Left ventricle myocardium inferior (tissue), 1 donor: ENCODE measurements at regions not wholly inside any gene's neighbourhood (a gene's known extent, or its start where the extent isn't known, plus 50 kb on each side); places are given as distances from the start of the nearest gene placed in this dataset.

ENCODE experiments used
- DNase-seq: peaks from one replicate; pipeline ENCODE4 v3.0.0-alpha.2; 2020
- H3K27ac ChIP-seq: fragments of 200-600 bp; replicated peaks from 2 replicates; pipeline ENCODE4 v1.8.0; 2021
- H3K27me3 ChIP-seq: fragments of 200-600 bp; 2 replicates; pipeline ENCODE4 v1.8.0; 2021; ENCODE audit warnings: low read depth
- H3K36me3 ChIP-seq: fragments of 200-600 bp; 2 replicates; pipeline ENCODE4 v1.8.0; 2021
- H3K4me1 ChIP-seq: fragments of 200-600 bp; 2 replicates; pipeline ENCODE4 v1.8.0; 2021
- H3K4me3 ChIP-seq: fragments of 200-600 bp; 2 replicates; pipeline ENCODE4 v1.8.0; 2021; ENCODE audit warnings: mild to moderate bottlenecking, moderate library complexity
- H3K9me3 ChIP-seq: fragments of 200-600 bp; replicated peaks from 2 replicates; pipeline ENCODE4 v1.8.0; 2021
- intact Hi-C: fragments of 100-400 bp; cut with micrococcal nuclease; formaldehyde crosslinking; loops from one replicate; pipeline ENCODE4 v1.11.0; 2022
- TF ChIP-seq, protein P1 (sequence below): fragments of 200-600 bp; IDR thresholded peaks from 2 replicates; pipeline ENCODE4 v1.8.0; 2021; ENCODE audit warnings: antibody characterized with exemption, mild to moderate bottlenecking, borderline replicate concordance
- donor health status: DM: no; HTN: yes; CAD: no; lungs with severe emphysema.

DNA sequence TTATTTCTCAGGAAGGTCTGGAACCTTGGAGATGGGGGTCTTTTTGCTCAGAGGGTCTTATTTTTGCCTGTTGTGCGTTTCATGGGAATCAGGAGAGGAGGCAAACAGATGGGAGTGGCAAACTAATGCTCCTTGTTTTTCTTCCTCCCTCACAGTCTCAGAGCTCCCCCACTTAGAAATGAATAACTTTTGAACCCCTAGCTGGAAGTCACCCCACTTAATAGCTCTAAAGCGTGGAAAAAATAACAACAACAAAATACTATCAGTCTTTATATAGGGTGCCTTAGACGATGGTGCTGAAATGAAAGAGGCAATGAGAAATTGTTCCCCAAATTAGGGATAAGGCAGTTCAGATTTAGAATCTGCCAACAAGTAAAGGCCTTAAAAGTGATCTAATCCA is 76.8 kb upstream of the BDNF start:
- intact Hi-C loops: no loop called here
- H3K4me1 ChIP-seq: no peaks in the 10 kb centered on the region
- TF ChIP-seq, protein P1, sequence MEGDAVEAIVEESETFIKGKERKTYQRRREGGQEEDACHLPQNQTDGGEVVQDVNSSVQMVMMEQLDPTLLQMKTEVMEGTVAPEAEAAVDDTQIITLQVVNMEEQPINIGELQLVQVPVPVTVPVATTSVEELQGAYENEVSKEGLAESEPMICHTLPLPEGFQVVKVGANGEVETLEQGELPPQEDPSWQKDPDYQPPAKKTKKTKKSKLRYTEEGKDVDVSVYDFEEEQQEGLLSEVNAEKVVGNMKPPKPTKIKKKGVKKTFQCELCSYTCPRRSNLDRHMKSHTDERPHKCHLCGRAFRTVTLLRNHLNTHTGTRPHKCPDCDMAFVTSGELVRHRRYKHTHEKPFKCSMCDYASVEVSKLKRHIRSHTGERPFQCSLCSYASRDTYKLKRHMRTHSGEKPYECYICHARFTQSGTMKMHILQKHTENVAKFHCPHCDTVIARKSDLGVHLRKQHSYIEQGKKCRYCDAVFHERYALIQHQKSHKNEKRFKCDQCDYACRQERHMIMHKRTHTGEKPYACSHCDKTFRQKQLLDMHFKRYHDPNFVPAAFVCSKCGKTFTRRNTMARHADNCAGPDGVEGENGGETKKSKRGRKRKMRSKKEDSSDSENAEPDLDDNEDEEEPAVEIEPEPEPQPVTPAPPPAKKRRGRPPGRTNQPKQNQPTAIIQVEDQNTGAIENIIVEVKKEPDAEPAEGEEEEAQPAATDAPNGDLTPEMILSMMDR: no peak
- H3K36me3 ChIP-seq: no peaks in the 10 kb centered on the region
- H3K9me3 ChIP-seq: no peaks in the 10 kb centered on the region
- DNase-seq: no peak
- H3K27me3 ChIP-seq: peaks cover 9% of the 10 kb centered on the region
- no peak overlapping the region for H3K27ac ChIP-seq
- no peak overlapping the region for H3K4me3 ChIP-seq

DNA sequence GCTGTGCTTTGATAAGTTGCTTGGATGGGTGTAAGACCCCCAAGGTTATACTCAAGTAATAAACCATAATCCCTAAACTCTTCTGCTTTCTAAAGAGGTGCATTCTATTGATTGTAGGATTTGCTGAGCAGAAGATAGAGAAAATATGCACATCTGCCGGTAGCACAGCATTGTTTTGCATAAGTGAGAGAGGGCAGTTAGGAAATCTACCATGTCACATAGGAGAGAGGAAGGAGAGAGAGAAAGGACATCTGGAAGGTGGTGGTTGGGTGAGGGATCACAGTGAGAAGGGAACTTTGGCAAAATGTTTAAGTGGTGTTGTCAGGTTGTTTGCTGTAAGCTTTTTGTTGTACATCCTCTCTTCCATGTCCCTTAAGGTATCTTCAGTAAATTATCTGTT is 73.6 kb upstream of the BDNF start:
- no peak for DNase-seq
- Histone ChIP-seq H3K36me3 (no peaks in the 10 kb centered on the region), H3K4me1 (no peaks in the 10 kb centered on the region), H3K9me3 (no peaks in the 10 kb centered on the region), H3K27ac (no peak overlapping the region), H3K4me3 (no peak overlapping the region), H3K27me3 (no peaks in the 10 kb centered on the region)
- TF ChIP-seq, protein P1: no peak
- intact Hi-C loops: no loop called here

DNA sequence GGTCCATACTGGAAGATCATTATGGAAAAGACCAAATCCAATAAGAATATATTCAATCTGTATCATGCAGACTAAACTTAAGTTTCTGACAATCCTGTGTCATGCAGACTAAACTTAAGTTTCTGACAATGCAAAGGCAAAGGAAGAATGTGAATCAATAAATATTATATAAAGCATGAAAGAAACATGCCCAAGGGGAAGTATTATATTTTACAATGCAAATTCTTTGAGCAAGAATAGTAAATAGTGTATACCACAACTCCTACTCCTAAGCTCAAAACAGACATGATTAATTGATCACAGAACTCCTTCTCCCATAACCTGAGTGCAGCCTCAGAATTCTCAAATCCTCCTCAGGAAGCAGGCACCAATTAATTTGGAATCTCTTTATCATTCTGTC is 71.3 kb upstream of the BDNF start:
- intact Hi-C loops: no loop called here
- Histone ChIP-seq H3K27ac (no peak overlapping the region), H3K4me1 (no peaks in the 10 kb centered on the region), H3K27me3 (no peaks in the 10 kb centered on the region), H3K9me3 (no peaks in the 10 kb centered on the region), H3K4me3 (no peak overlapping the region), H3K36me3 (no peaks in the 10 kb centered on the region)
- TF ChIP-seq, protein P1: no peak
- no peak for DNase-seq

DNA sequence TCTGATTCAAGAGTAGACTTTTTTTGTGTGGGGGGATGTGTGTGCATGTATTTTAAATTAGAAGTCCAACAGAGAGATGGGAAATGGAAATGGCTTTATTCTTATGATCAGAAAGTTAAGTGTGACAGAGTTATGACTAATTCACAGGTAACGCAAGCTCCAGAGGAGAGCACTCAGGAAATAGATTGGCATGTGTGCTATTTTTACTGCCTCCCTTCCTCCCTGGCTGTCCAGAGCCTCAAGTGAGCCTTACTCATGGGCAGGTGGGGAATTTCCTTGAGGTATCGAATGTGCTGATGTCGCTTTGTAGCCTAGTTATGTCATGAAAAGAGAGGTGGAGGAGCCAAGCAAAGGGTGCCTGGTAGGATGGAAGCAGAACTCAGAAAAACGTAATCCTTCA is 70.3 kb upstream of the BDNF start:
- Histone ChIP-seq H3K4me1 (no peaks in the 10 kb centered on the region), H3K36me3 (no peaks in the 10 kb centered on the region), H3K27me3 (no peaks in the 10 kb centered on the region), H3K9me3 (no peaks in the 10 kb centered on the region), H3K27ac (no peak overlapping the region), H3K4me3 (no peak overlapping the region)
- TF ChIP-seq, protein P1: no peak
- intact Hi-C loops: no loop called here
- no peak for DNase-seq

DNA sequence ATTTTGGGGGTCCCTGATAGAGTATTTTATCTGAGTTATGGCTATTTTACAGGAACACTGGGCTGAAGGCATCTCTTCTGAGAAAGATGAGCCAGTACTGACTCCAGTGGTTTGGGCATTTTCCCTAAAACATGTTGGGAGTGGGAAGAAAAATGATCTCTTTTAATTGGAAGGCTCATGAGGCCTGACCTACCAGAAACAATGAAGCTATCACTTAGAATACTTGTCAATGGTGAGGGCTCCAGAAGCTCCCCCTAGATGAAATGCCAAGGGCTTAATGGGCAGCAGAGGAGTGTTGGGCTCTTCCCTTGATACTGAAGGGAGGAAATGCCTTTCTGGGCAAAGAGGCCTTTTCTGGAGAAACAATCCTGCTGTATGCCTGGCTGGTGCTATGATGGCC is 63.5 kb upstream of the BDNF start:
- Histone ChIP-seq H3K27ac (no peak overlapping the region), H3K27me3 (no peaks in the 10 kb centered on the region), H3K9me3 (no peaks in the 10 kb centered on the region), H3K36me3 (no peaks in the 10 kb centered on the region), H3K4me3 (no peak overlapping the region), H3K4me1 (no peaks in the 10 kb centered on the region)
- intact Hi-C loops: no loop called here
- DNase-seq: no peak
- TF ChIP-seq, protein P1: no peak

DNA sequence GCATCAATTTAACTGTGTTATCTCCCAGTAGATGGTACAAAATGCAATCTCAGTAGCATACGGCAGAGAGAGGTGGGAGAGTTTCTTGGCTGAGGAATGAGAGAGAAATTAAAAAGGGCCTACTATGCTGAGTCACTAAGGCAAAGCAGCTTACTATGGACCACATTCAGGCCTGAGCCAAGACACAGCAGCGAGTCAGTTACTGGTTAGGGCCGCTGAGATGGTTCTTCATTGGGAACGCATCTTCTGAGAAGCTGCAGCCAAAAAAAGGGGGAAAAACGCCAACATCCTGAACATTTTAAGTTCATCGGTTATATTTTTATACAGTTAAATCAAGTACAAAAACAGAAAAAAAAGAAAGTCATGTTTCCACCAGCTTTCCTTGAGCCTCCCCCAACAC is 61.1 kb upstream of the BDNF start:
- H3K9me3 ChIP-seq: no peaks in the 10 kb centered on the region
- no peaks in the 10 kb centered on the region for H3K36me3 ChIP-seq
- H3K4me1 ChIP-seq: no peaks in the 10 kb centered on the region
- H3K27ac ChIP-seq: no peak overlapping the region
- intact Hi-C loops: no loop called here
- TF ChIP-seq, protein P1: no peak
- H3K27me3 ChIP-seq: no peaks in the 10 kb centered on the region
- H3K4me3 ChIP-seq: no peak overlapping the region
- no peak for DNase-seq
